ENCODE measurements at regions not wholly inside any gene's neighbourhood (a gene's known extent, or its start where the extent isn't known, plus 50 kb on each side); places are given as distances from the start of the nearest gene placed in this dataset.

GRCh38 chr11:130726234-130727037 is 189.8 kb downstream of the SNX19 start:
- H3K4me3 ChIP-seq (ENCODE audit: low read length) = no peak overlapping the region
- peak; percentile 17 for DNase-seq (ENCODE audit: low read depth)
- no peak for TF ChIP-seq CTCF (IDR thresholded peaks at IDR 0.05; ENCODE audit: insufficient read depth, low read depth, low read length, missing control alignments)

GRCh38 chr11:130727157-130728119 is 188.8 kb downstream of the SNX19 start:
- DNase-seq (ENCODE audit: low read depth) = no peak
- no peak overlapping the region for H3K4me3 ChIP-seq (ENCODE audit: low read length)
- TF ChIP-seq CTCF (IDR thresholded peaks at IDR 0.05; ENCODE audit: insufficient read depth, low read depth, low read length, missing control alignments) = no peak

GRCh38 chr11:130728185-130729180 is 187.8 kb downstream of the SNX19 start:
- DNase-seq (ENCODE audit: low read depth) = peak; percentile 39
- no peak overlapping the region for H3K4me3 ChIP-seq (ENCODE audit: low read length)
- no peak for TF ChIP-seq CTCF (IDR thresholded peaks at IDR 0.05; ENCODE audit: insufficient read depth, low read depth, low read length, missing control alignments)

- no peak for TF ChIP-seq CTCF (IDR thresholded peaks at IDR 0.05; ENCODE audit: insufficient read depth, low read depth, low read length, missing control alignments)
- H3K4me3 ChIP-seq (ENCODE audit: low read length) = no peak overlapping the region
- DNase-seq (ENCODE audit: low read depth) = no peak
These were observed 187.1 kb downstream of the SNX19 start for GRCh38 chr11:130729193-130729592.

- no peak for TF ChIP-seq CTCF (IDR thresholded peaks at IDR 0.05; ENCODE audit: insufficient read depth, low read depth, low read length, missing control alignments)
- DNase-seq (ENCODE audit: low read depth) = peak; percentile 16
These were observed 186.5 kb downstream of the SNX19 start for GRCh38 chr11:130729678-130730300.

GRCh38 chr11:130731401-130731800 is 184.9 kb downstream of the SNX19 start:
- H3K4me3 ChIP-seq (ENCODE audit: low read length) = no peak overlapping the region
- TF ChIP-seq CTCF (IDR thresholded peaks at IDR 0.05; ENCODE audit: insufficient read depth, low read depth, low read length, missing control alignments) = no peak
- DNase-seq (ENCODE audit: low read depth) = no peak

More at GRCh38 chr11:130729678-130730300, 186.5 kb downstream of the SNX19 start:
- H3K4me3 ChIP-seq (ENCODE audit: low read length) = no peak overlapping the region

All from epithelial cell of esophagus (primary cell).